Stimulated activated CD8-positive, alpha-beta memory T cell treated with anti-CD3 and anti-CD28 coated beads, Interleukin-12 subunit alpha, Interleukin-12 subunit beta, amount 100 ng/mL, for 24 hours (primary cell): ENCODE measurements at regions not wholly inside any gene's neighbourhood (a gene's known extent, or its start where the extent isn't known, plus 50 kb on each side); places are given as distances from the start of the nearest gene placed in this dataset.

Experiments used
- DNase-seq: peaks from one replicate; pipeline ENCODE4 v3.0.0-alpha.2; 2020; ENCODE audit errors: extremely low read depth

- no peak for DNase-seq
Measured at GRCh38 chr1:172979828-172980227, 70.9 kb downstream of the TNFSF18 start.

GRCh38 chr1:172980456-172980855 is 70.3 kb downstream of the TNFSF18 start:
- no peak for DNase-seq

- DNase-seq, result no peak
Measured at GRCh38 chr1:172980971-172981370, 69.8 kb downstream of the TNFSF18 start.
